ENCODE measurements at regions not wholly inside any gene's neighbourhood (a gene's known extent, or its start where the extent isn't known, plus 50 kb on each side); places are given as distances from the start of the nearest gene placed in this dataset.
"Not testable (repeated sequence)": the region's sequence is repeated elsewhere in the genome, so short reads cannot be mapped to it uniquely, and the experiment has no call there.

DNA sequence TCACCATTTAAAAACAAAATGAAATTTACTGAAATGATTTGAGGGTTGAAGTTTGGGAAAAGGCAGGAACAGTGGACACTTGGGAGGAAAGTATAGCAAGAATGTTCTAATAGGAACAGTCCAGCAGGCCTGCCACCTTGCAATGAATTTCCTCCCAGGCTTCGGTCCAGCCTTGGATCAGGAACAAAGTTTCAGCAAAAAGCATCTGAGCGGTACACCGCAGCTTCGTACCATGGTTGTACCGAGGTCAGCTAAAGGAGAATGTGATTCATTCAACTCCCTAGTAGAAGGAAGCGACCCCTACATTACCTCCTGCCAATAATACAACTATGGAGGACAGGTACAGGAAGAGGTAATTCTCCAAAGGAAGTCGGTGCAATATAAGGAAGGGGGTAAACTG is 111.4 kb downstream of the ENC1 start:
- WGBS, 3 donors, result 72 to 90% (median 83%) methylated on average over 7 of the region's 7 CpGs
- no peaks in the 10 kb centered on the region for H3K27me3 ChIP-seq
- DNase-seq, result no peak
- H3K4me1 ChIP-seq (ENCODE audit: insufficient read depth), result no peaks in the 10 kb centered on the region
- no peaks in the 10 kb centered on the region for H3K9me3 ChIP-seq
- no peaks in the 10 kb centered on the region for H3K36me3 ChIP-seq
- TF ChIP-seq POLR2A (IDR thresholded peaks at IDR 0.05) (no peak), EP300 (IDR thresholded peaks at IDR 0.05) (no peak)
- TF ChIP-seq, protein P1, sequence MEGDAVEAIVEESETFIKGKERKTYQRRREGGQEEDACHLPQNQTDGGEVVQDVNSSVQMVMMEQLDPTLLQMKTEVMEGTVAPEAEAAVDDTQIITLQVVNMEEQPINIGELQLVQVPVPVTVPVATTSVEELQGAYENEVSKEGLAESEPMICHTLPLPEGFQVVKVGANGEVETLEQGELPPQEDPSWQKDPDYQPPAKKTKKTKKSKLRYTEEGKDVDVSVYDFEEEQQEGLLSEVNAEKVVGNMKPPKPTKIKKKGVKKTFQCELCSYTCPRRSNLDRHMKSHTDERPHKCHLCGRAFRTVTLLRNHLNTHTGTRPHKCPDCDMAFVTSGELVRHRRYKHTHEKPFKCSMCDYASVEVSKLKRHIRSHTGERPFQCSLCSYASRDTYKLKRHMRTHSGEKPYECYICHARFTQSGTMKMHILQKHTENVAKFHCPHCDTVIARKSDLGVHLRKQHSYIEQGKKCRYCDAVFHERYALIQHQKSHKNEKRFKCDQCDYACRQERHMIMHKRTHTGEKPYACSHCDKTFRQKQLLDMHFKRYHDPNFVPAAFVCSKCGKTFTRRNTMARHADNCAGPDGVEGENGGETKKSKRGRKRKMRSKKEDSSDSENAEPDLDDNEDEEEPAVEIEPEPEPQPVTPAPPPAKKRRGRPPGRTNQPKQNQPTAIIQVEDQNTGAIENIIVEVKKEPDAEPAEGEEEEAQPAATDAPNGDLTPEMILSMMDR (IDR thresholded peaks at IDR 0.05), result no peak
- no peak overlapping the region for H3K27ac ChIP-seq
- intact Hi-C loops (cut with DNase I), result no loop called here
- H3K4me3 ChIP-seq, result no peak overlapping the region

GRCh38 chr5:74526111-74526510 is 114.4 kb downstream of the ENC1 start:
- no peaks in the 10 kb centered on the region for H3K4me1 ChIP-seq (ENCODE audit: insufficient read depth)
- no peaks in the 10 kb centered on the region for H3K36me3 ChIP-seq
- TF ChIP-seq EP300 (IDR thresholded peaks at IDR 0.05) (no peak), POLR2A (IDR thresholded peaks at IDR 0.05) (no peak)
- TF ChIP-seq, protein P1 (IDR thresholded peaks at IDR 0.05), result no peak
- no peaks in the 10 kb centered on the region for H3K9me3 ChIP-seq
- intact Hi-C loops (cut with DNase I), result no loop called here
- no peak for DNase-seq
- H3K27ac ChIP-seq, result no peak overlapping the region
- H3K27me3 ChIP-seq, result no peaks in the 10 kb centered on the region
- WGBS, 3 donors, result 98 to 100% (median 98%) methylated on average over 1 of the region's 1 CpG
- H3K4me3 ChIP-seq, result no peak overlapping the region

DNA sequence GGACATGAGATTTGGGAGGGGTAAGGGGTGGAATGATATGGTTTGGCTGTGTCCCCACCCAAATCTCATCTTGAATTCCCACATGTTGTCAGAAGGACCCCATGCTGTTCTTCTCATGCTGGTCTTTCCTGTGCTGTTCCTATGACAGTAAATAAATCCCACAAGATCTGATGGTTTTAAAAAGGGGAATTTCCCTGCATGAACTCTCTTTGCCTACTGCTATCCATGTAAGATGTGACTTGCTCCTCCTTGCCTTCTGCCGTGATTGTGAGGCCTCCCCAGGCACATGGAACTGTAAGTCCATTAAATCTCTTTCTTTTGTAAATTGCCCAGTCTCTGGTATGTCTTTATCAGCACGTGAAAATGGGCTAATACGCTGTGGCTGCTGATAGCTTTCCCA is 115.8 kb downstream of the ENC1 start:
- H3K36me3 ChIP-seq; H3K9me3 ChIP-seq; H3K4me3 ChIP-seq; DNase-seq; H3K4me1 ChIP-seq (ENCODE audit: insufficient read depth); H3K27ac ChIP-seq; intact Hi-C loops (cut with DNase I); H3K27me3 ChIP-seq: not testable (repeated sequence)
- whole genome bisulfite sequencing, 3 donors, result 87 to 95% (median 94%) methylated on average over 3 of the region's 3 CpGs

DNA sequence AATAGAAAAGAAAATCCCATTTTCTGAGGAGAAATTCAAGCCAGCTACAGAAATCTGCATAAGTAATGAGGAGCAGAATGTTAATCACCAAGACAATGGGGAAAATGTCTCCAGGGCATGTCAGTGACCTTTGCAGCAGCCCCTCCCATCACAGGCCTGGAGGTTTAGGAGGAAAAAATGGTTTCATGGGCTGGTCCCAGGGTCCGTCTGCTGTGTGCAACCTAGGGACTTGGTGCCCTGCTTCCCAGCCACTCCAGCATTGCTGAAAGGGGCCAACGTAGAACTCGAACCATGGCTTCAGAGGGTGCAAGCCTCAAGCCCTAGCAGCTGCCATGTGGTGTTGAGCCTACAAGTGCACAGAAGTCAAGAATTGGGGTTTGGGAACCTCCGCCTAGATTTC is 116.8 kb downstream of the ENC1 start:
- H3K9me3 ChIP-seq; intact Hi-C loops (cut with DNase I); H3K36me3 ChIP-seq; H3K27ac ChIP-seq; H3K27me3 ChIP-seq; H3K4me1 ChIP-seq (ENCODE audit: insufficient read depth); DNase-seq; H3K4me3 ChIP-seq: not testable (repeated sequence)
- 92 to 98% (median 97%) methylated on average over 4 of the region's 4 CpGs for WGBS, 3 donors

DNA sequence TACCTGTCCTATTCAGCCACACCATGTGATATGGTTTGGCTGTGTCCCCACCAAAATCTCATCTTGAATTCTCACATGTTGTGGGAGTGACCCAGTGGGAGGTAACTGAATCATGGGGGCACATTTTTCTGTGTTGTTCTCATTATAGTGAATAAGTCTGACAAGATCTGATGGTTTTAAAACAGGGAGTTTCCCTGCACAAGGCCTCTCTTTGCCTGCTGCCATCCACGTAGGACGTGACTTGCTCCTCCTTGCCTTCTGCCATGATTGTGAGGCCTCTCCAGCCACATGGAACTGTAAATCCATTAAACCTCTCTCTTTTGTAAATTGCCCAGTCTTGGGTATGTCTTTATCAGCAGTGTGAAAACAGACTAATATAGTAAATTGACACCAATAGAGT is 117.7 kb downstream of the ENC1 start:
- H3K4me1 ChIP-seq (ENCODE audit: insufficient read depth); H3K27ac ChIP-seq; H3K36me3 ChIP-seq; H3K27me3 ChIP-seq; H3K9me3 ChIP-seq; H3K4me3 ChIP-seq; DNase-seq; intact Hi-C loops (cut with DNase I): not testable (repeated sequence)
- 94 to 98% (median 95%) methylated on average over 2 of the region's 2 CpGs for WGBS, 3 donors

GRCh38 chr5:74521401-74521800 is 119.1 kb downstream of the ENC1 start:
- H3K27me3 ChIP-seq, result no peaks in the 10 kb centered on the region
- DNase-seq, result no peak
- no peaks in the 10 kb centered on the region for H3K4me1 ChIP-seq (ENCODE audit: insufficient read depth)
- TF ChIP-seq POLR2A (IDR thresholded peaks at IDR 0.05) (no peak), EP300 (IDR thresholded peaks at IDR 0.05) (no peak)
- TF ChIP-seq, protein P1 (IDR thresholded peaks at IDR 0.05), result no peak
- H3K27ac ChIP-seq, result no peak overlapping the region
- H3K9me3 ChIP-seq, result no peaks in the 10 kb centered on the region
- WGBS, 3 donors, result 74 to 88% (median 81%) methylated on average over 3 of the region's 3 CpGs
- no peak overlapping the region for H3K4me3 ChIP-seq
- intact Hi-C loops (cut with DNase I), result no loop called here
- H3K36me3 ChIP-seq, result no peaks in the 10 kb centered on the region

Measured in ovary (tissue), 7 donors.